A549 (cell line): ENCODE measurements at regions not wholly inside any gene's neighbourhood (a gene's known extent, or its start where the extent isn't known, plus 50 kb on each side); places are given as distances from the start of the nearest gene placed in this dataset.

ENCODE experiments used
- CHD2 ChIP-seq: fragments of 150-350 bp; IDR thresholded peaks from 2 replicates; pipeline ENCODE4 v1.6.1; 2014; ENCODE audit warnings: low read length; ENCODE audit not compliant: partially characterized antibody
- RAD21 ChIP-seq, 2 experiments: fragments of >200 bp in 1 of 2; sonication (Bioruptor Twin) in 1 of 2; formaldehyde crosslinking in 1 of 2; IDR thresholded peaks in 1 of 2; conservative IDR thresholded peaks in 1 of 2; 2 replicates in 1 of 2; 3 replicates in 1 of 2; pipeline ENCODE4 v1.6.1; 2012 to 2018; ENCODE audit warnings: inconsistent platforms in 1 of 2

- no peak for TF ChIP-seq CHD2
- TF ChIP-seq RAD21 (conservative IDR thresholded peaks at IDR 0.05 in 1 of 2, IDR thresholded peaks at IDR 0.05 in 1 of 2) = no peak
Observed at GRCh38 chr15:92848852-92849598, 51.1 kb upstream of the CHD2 start.
